ENCODE measurements at regions not wholly inside any gene's neighbourhood (a gene's known extent, or its start where the extent isn't known, plus 50 kb on each side); places are given as distances from the start of the nearest gene placed in this dataset.
"Not testable (repeated sequence)": the region's sequence is repeated elsewhere in the genome, so short reads cannot be mapped to it uniquely, and the experiment has no call there.

DNA sequence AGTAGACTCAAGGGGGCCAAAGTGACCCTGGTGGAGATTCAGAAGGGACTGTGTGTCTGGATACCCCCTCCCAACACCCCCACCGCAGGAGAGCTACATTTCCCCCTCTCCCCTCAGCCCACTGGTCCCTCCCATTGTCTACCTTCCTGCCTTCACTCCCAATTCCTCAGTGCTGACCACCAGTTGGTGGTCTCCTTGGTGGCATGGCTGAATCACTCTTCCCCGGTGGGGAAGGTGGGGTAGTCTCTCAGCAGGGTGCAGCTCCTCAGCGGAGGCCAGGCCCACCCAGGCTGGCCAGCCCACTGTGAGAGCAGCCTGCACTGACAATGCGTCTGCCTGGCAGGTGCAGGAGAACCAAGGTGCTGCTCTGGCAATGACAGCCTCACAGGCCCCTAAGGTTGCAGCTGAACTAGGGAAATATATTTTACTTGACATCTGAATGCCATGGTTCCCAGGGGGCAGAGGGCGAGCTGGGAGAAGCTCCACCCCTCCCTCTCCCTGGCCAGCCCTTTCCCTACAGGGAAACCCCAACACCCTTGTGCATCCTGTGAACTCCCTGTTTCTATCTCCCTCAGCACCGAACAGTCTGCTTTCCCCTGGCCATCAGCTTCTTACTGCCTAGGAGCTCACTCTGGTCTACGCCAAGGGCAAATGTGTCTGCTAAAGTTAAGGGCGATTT is 62.6 kb upstream of the PAX8 start:
- no peak for DNase-seq (ENCODE audit: low spot score)

DNA sequence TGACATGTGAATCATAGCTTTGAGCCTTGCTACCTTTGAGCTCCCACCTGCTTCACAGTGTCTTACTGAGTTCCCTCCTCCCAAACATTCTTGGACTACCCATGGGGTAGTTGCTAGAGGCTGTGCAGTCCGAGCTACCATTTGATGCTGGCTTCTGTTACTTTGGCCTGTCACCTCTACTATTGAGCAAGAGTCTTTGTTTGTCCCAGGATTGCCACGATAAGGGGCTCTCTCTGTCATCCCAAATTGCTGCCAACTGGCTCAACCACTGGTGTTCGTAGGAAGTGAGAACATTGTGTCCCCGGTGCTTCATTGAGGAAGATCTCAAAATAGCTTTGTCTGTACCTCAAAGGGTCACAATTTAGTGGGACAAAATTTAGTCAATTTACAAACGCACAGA is 59.1 kb upstream of the PAX8 start:
- no peak for DNase-seq (ENCODE audit: low spot score)

DNA sequence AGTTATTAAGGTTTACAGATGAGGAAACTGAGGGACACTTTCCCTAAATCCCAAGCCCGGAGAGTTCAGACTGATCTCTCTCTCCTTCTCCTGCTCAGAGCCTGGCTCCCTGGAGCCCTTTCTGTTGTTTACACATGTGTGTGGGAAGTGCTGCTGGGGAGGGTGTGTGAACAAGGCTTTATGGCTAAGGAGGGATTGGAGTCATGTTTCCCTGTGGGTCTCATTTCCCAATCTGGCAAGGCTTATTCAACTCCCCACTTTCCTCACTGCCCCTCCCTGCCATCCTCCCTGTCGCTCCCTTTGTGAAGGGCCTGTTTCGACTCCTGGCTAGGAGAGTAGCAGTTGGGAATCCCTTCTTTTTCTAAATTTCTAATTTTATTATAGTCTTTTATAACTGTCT is 57.3 kb upstream of the PAX8 start:
- peak; percentile 27 for DNase-seq (ENCODE audit: low spot score)

DNA sequence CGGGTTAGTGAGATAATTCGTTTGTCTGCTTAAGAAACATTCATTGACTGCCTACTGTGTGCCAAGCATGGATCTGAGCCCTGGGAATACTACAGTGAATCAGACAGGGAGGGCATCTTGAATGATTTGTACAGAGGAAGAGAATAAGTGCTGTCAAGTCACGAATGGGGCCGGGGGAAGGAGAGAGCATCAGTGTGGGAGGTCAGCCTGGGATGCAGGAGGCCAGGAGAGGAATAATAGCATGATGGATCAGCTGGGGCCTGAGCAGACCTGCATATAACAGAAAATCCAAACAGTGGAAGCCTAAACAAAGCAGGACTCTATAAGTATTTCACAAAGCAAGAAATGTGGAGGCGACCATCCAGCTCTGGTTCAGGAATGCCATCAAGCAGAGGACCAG is 55.4 kb upstream of the PAX8 start:
- DNase-seq (ENCODE audit: low spot score), result no peak

DNA sequence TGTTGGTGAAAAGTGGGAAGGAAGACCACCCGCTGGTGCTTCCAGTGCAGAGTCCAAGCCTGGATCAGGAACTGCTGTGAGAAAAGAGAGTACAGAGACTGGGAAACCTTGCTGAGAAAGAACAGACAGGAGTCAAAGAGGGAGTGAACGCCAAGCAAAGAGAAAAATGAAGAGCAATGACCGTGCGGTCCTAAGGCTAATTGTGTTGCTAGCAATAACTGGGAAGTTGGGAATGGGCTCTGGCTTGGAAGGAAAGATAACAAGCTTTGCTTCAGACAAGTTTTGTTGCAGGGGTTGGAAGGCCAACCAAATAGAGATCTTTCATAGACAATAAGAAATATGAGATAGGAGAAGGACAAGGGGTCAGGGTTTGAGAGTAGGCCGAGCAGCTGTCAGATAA is 55.0 kb upstream of the PAX8 start:
- DNase-seq (ENCODE audit: low spot score), result not testable (repeated sequence)

DNA sequence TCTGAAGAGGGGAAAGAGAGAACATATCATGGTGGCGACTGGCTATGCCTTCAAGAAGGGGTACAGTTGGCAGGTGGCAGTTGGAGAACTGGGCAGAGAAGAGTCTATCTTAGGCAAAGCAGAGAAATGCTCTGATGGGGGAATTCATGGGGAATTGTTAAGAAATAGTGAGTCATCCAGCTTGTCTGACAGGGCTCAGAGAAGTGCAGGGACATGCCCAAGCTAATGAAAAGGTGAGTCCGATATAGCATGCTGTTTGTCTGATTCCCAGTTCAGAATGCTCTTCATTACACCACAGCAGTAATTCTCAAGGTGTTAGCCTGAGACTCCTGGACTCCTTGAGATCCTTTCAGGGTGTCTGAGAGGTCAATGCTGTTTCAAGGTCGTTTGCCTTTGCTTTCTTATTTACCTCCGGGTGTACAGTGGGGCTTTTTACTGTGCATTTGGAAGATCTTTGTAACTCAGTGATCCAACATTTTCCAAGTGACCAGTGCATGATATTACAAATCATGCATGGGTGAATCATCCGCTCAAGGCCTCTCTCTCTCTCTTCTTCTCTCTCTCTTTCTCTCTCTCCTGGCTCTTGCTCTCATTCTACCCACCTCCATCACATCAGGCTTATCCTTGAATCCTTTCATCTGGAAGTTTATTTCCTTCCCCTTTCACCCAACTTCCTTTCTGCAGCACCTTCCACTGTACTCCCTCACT is 51.5 kb upstream of the PAX8 start:
- peak; percentile 11 for DNase-seq (ENCODE audit: low spot score)

DNA sequence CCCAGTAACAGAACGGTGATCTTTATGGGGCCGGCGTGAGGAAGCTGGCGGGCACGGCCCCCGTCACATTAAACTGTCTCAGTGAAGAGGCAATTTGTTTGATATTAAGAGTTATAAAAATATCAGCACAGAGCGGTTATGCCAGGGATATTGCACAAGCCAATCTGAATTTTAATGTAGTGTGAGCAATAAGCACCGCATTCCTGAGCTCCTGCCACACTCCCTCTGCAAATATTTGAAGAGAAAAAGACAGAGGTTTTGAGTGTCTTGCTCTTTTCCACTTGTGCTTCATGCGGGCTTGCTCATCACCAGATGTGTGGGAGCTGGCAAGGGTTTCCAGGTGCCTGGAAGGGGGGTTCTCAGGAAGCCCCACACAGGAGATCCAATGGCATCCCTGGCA is 50.3 kb upstream of the PAX8 start:
- peak; percentile 60 for DNase-seq (ENCODE audit: low spot score)

DNA sequence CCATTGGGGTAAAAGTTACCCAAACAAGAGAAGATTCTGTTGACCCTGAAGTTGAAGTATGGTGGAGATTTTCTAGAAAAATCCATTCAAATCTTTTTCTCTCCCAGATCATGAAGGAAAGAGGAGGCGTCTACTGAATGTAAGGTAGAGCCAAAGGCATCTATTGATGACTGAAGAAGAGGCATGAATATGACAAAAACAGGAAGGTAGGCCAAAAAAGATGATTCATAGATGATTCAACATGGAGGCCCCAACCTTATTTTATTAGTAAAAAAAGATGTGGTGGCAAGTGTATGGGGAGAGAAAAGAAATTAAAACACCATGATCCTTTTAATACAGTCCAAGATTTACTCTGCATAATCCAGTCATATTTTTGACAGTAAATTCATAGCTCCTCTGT is 49.9 kb upstream of the PAX8 start:
- DNase-seq (ENCODE audit: low spot score), result peak; percentile 14

Data from AG08395 (cell line).